HCT116 (cell line): ENCODE measurements at regions not wholly inside any gene's neighbourhood (a gene's known extent, or its start where the extent isn't known, plus 50 kb on each side); places are given as distances from the start of the nearest gene placed in this dataset.

Experiments
- CTCF ChIP-seq, 3 experiments: fragments of 200-600 bp in 1 of 3; sonication (generic) in 1 of 3; IDR thresholded peaks in 2 of 3; conservative IDR thresholded peaks in 1 of 3; 2 replicates each; pipeline ENCODE4 v1.5.1; 2012 to 2017; ENCODE audit warnings: low read depth in 2 of 3, low read length in 2 of 3, antibody characterized with exemption in 1 of 3, borderline replicate concordance in 1 of 3, control low read depth in 1 of 3, mild to moderate bottlenecking in 1 of 3, mixed read lengths in 1 of 3, mixed run types in 1 of 3, moderate library complexity in 1 of 3; ENCODE audit not compliant: insufficient read depth in 1 of 3
- EGR1 ChIP-seq: IDR thresholded peaks from 2 replicates; pipeline ENCODE4 v1.6.1; 2012; ENCODE audit warnings: low read depth
- EZH2 ChIP-seq: fragments of 200-600 bp; sonication (generic); IDR thresholded peaks from 2 replicates; pipeline ENCODE4 v1.6.1; 2017; ENCODE audit warnings: antibody characterized with exemption, mixed run types
- EZH2phosphoT487 ChIP-seq: fragments of 200-600 bp; IDR thresholded peaks from 2 replicates; pipeline ENCODE4 v1.6.1; 2018; ENCODE audit warnings: antibody characterized with exemption, borderline replicate concordance
- POLR2A ChIP-seq: IDR thresholded peaks from 2 replicates; pipeline ENCODE4 v1.7.0; 2011; ENCODE audit warnings: borderline replicate concordance; ENCODE audit not compliant: insufficient read depth, insufficient read length; ENCODE audit errors: extremely low read depth
- POLR2AphosphoS5 ChIP-seq: IDR thresholded peaks from 2 replicates; pipeline ENCODE4 v1.6.1; 2011; ENCODE audit warnings: mild to moderate bottlenecking, low read depth, low read length, moderate library complexity
- REST ChIP-seq: IDR thresholded peaks from 2 replicates; pipeline ENCODE4 v1.6.1; 2012; ENCODE audit warnings: low read depth
- SRF ChIP-seq: IDR thresholded peaks from 2 replicates; pipeline ENCODE4 v1.6.1; 2012; ENCODE audit warnings: low read depth

GRCh38 chr2:173792741-173793140 is 172.4 kb downstream of the SP3 start:
- TF ChIP-seq CTCF (IDR thresholded peaks at IDR 0.05 in 2 of 3, conservative IDR thresholded peaks at IDR 0.05 in 1 of 3; ENCODE audit: borderline replicate concordance in 1 of 3, insufficient read depth in 1 of 3, low read depth in 2 of 3, low read length in 2 of 3) (no peak), POLR2AphosphoS5 (no peak), EGR1 (no peak), REST (no peak), EZH2 (no peak), EZH2phosphoT487 (no peak), SRF (no peak), POLR2A (no peak)
